ENCODE measurements at regions not wholly inside any gene's neighbourhood (a gene's known extent, or its start where the extent isn't known, plus 50 kb on each side); places are given as distances from the start of the nearest gene placed in this dataset.

DNA sequence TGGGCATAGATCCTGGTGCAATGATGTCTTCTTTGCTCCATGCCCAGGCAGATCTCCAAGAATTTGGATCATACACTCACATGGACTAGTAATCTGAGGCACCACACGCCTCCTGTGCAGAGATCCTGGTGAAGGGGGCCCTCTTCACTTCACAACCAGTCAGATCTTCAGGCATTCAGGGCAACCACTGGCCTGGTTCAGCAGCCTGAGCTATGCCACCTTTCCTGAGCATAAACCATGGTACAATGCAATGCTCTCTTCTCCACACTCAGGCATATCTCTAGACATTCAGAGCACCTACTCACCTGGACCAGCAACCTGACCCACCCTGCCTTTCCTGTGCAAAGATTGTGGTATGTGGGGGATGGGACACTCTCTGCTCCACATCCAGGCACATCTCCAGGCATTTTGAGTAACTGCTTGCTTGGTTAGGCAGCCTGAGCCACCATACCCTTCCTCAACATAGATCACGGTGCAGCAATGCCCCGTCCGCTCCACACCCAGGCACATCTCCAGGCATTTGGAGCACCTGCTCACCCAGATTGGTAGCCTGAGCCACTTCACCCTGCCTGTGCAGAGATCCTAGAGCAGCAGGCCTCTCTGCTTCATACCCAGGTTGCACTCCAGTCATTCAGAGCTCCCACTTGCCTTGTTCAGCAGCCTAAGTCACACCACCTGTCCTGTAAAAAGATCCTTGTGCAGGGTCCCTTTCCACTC is 532.2 kb upstream of the STEAP1 start:
- TF ChIP-seq, protein P1, sequence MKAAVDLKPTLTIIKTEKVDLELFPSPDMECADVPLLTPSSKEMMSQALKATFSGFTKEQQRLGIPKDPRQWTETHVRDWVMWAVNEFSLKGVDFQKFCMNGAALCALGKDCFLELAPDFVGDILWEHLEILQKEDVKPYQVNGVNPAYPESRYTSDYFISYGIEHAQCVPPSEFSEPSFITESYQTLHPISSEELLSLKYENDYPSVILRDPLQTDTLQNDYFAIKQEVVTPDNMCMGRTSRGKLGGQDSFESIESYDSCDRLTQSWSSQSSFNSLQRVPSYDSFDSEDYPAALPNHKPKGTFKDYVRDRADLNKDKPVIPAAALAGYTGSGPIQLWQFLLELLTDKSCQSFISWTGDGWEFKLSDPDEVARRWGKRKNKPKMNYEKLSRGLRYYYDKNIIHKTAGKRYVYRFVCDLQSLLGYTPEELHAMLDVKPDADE (IDR thresholded peaks at IDR 0.05): no peak
- TF ChIP-seq EZH2phosphoT487 (IDR thresholded peaks at IDR 0.05; ENCODE audit: unreplicated experiment) (no peak), CREB1 (CRISPR knock-in tag; IDR thresholded peaks at IDR 0.05; ENCODE audit: low read depth) (no peak), STAT1 (IDR thresholded peaks at IDR 0.05; ENCODE audit: unreplicated experiment) (no peak), POLR2AphosphoS5 (IDR thresholded peaks at IDR 0.05; ENCODE audit: low read depth) (no peak), ZNF331 (CRISPR knock-in tag; IDR thresholded peaks at IDR 0.05; ENCODE audit: low read depth) (no peak), ZNF114 (CRISPR knock-in tag; IDR thresholded peaks at IDR 0.05) (no peak), JUNB (IDR thresholded peaks at IDR 0.05; ENCODE audit: unreplicated experiment) (no peak), NANOG (IDR thresholded peaks at IDR 0.05; ENCODE audit: borderline replicate concordance) (no peak), EZH2 (IDR thresholded peaks at IDR 0.05; ENCODE audit: low read depth, unreplicated experiment) (no peak)
- TF ChIP-seq, protein P2, sequence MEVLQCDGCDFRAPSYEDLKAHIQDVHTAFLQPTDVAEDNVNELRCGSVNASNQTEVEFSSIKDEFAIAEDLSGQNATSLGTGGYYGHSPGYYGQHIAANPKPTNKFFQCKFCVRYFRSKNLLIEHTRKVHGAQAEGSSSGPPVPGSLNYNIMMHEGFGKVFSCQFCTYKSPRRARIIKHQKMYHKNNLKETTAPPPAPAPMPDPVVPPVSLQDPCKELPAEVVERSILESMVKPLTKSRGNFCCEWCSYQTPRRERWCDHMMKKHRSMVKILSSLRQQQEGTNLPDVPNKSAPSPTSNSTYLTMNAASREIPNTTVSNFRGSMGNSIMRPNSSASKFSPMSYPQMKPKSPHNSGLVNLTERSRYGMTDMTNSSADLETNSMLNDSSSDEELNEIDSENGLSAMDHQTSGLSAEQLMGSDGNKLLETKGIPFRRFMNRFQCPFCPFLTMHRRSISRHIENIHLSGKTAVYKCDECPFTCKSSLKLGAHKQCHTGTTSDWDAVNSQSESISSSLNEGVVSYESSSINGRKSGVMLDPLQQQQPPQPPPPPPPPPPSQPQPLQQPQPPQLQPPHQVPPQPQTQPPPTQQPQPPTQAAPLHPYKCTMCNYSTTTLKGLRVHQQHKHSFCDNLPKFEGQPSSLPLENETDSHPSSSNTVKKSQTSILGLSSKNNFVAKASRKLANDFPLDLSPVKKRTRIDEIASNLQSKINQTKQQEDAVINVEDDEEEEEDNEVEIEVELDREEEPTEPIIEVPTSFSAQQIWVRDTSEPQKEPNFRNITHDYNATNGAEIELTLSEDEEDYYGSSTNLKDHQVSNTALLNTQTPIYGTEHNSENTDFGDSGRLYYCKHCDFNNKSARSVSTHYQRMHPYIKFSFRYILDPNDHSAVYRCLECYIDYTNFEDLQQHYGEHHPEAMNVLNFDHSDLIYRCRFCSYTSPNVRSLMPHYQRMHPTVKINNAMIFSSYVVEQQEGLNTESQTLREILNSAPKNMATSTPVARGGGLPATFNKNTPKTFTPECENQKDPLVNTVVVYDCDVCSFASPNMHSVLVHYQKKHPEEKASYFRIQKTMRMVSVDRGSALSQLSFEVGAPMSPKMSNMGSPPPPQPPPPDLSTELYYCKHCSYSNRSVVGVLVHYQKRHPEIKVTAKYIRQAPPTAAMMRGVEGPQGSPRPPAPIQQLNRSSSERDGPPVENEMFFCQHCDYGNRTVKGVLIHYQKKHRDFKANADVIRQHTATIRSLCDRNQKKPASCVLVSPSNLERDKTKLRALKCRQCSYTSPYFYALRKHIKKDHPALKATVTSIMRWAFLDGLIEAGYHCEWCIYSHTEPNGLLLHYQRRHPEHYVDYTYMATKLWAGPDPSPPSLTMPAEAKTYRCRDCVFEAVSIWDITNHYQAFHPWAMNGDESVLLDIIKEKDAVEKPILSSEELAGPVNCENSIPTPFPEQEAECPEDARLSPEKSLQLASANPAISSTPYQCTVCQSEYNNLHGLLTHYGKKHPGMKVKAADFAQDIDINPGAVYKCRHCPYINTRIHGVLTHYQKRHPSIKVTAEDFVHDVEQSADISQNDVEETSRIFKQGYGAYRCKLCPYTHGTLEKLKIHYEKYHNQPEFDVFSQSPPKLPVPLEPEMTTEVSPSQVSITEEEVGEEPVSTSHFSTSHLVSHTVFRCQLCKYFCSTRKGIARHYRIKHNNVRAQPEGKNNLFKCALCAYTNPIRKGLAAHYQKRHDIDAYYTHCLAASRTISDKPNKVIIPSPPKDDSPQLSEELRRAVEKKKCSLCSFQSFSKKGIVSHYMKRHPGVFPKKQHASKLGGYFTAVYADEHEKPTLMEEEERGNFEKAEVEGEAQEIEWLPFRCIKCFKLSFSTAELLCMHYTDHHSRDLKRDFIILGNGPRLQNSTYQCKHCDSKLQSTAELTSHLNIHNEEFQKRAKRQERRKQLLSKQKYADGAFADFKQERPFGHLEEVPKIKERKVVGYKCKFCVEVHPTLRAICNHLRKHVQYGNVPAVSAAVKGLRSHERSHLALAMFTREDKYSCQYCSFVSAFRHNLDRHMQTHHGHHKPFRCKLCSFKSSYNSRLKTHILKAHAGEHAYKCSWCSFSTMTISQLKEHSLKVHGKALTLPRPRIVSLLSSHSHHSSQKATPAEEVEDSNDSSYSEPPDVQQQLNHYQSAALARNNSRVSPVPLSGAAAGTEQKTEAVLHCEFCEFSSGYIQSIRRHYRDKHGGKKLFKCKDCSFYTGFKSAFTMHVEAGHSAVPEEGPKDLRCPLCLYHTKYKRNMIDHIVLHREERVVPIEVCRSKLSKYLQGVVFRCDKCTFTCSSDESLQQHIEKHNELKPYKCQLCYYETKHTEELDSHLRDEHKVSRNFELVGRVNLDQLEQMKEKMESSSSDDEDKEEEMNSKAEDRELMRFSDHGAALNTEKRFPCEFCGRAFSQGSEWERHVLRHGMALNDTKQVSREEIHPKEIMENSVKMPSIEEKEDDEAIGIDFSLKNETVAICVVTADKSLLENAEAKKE (CRISPR knock-in tag; IDR thresholded peaks at IDR 0.05): no peak
- TF ChIP-seq, protein P3, sequence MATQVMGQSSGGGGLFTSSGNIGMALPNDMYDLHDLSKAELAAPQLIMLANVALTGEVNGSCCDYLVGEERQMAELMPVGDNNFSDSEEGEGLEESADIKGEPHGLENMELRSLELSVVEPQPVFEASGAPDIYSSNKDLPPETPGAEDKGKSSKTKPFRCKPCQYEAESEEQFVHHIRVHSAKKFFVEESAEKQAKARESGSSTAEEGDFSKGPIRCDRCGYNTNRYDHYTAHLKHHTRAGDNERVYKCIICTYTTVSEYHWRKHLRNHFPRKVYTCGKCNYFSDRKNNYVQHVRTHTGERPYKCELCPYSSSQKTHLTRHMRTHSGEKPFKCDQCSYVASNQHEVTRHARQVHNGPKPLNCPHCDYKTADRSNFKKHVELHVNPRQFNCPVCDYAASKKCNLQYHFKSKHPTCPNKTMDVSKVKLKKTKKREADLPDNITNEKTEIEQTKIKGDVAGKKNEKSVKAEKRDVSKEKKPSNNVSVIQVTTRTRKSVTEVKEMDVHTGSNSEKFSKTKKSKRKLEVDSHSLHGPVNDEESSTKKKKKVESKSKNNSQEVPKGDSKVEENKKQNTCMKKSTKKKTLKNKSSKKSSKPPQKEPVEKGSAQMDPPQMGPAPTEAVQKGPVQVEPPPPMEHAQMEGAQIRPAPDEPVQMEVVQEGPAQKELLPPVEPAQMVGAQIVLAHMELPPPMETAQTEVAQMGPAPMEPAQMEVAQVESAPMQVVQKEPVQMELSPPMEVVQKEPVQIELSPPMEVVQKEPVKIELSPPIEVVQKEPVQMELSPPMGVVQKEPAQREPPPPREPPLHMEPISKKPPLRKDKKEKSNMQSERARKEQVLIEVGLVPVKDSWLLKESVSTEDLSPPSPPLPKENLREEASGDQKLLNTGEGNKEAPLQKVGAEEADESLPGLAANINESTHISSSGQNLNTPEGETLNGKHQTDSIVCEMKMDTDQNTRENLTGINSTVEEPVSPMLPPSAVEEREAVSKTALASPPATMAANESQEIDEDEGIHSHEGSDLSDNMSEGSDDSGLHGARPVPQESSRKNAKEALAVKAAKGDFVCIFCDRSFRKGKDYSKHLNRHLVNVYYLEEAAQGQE (IDR thresholded peaks at IDR 0.05; ENCODE audit: unreplicated experiment): no peak
- TF ChIP-seq, protein P4, sequence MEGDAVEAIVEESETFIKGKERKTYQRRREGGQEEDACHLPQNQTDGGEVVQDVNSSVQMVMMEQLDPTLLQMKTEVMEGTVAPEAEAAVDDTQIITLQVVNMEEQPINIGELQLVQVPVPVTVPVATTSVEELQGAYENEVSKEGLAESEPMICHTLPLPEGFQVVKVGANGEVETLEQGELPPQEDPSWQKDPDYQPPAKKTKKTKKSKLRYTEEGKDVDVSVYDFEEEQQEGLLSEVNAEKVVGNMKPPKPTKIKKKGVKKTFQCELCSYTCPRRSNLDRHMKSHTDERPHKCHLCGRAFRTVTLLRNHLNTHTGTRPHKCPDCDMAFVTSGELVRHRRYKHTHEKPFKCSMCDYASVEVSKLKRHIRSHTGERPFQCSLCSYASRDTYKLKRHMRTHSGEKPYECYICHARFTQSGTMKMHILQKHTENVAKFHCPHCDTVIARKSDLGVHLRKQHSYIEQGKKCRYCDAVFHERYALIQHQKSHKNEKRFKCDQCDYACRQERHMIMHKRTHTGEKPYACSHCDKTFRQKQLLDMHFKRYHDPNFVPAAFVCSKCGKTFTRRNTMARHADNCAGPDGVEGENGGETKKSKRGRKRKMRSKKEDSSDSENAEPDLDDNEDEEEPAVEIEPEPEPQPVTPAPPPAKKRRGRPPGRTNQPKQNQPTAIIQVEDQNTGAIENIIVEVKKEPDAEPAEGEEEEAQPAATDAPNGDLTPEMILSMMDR (conservative IDR thresholded peaks at IDR 0.05; ENCODE audit: low read depth in 2 of 2): no peak

More for the DNA sequence above, 532.2 kb upstream of the STEAP1 start:
- H3K27me3 ChIP-seq (ENCODE audit: insufficient read depth): no peaks in the 10 kb centered on the region
- no peak overlapping the region for H2AFZ ChIP-seq
- H3F3A ChIP-seq (replicated peaks; ENCODE audit: low read depth): no peaks in the 10 kb centered on the region
- no peak for ATAC-seq
- H3K79me2 ChIP-seq (replicated peaks; ENCODE audit: insufficient read depth): no peaks in the 10 kb centered on the region
- H3K4me1 Mint-ChIP-seq: no peaks in the 10 kb centered on the region
- H4K20me1 ChIP-seq (replicated peaks; ENCODE audit: insufficient read depth): no peaks in the 10 kb centered on the region
- H3K36me3 Mint-ChIP-seq (ENCODE audit: low read depth): peaks cover 19% of the 10 kb centered on the region
- H3K27ac ChIP-seq (ENCODE audit: low read depth): no peak overlapping the region
- no peaks in the 10 kb centered on the region for H3K36me3 ChIP-seq (ENCODE audit: insufficient read depth)
- H3K4me1 ChIP-seq (ENCODE audit: insufficient read depth): no peaks in the 10 kb centered on the region
- no peaks in the 10 kb centered on the region for H3K9me2 ChIP-seq (ENCODE audit: insufficient read depth)
- no peak overlapping the region for H3K4me2 ChIP-seq
- no peak overlapping the region for H3K4me3 Mint-ChIP-seq
- H3K27me3 Mint-ChIP-seq (ENCODE audit: insufficient read depth, low read depth, poor library complexity): peaks cover 5% of the 10 kb centered on the region
- H3K27ac Mint-ChIP-seq: no peak overlapping the region
- peaks cover 24% of the 10 kb centered on the region for H3K9me3 Mint-ChIP-seq
- no peak overlapping the region for H3K4me3 ChIP-seq
- DNase-seq (ENCODE audit: low spot score): no peak
